Neural cell (in vitro differentiated cells): ENCODE measurements at regions not wholly inside any gene's neighbourhood (a gene's known extent, or its start where the extent isn't known, plus 50 kb on each side); places are given as distances from the start of the nearest gene placed in this dataset.

Experiments used
- CTCF ChIP-seq: fragments of 450-650 bp; IDR thresholded peaks from 2 replicates; pipeline ENCODE4 v1.5.1; 2014; ENCODE audit warnings: antibody characterized with exemption, mild to moderate bottlenecking, moderate library complexity; ENCODE audit not compliant: poor library complexity, severe bottlenecking
- EP300 ChIP-seq: fragments of 450-650 bp; conservative IDR thresholded peaks from 2 replicates; pipeline ENCODE4 v1.6.1; 2014; ENCODE audit warnings: antibody characterized with exemption, mild to moderate bottlenecking, moderate library complexity; ENCODE audit not compliant: poor library complexity, severe bottlenecking
- EZH2 ChIP-seq: fragments of 200-600, 300-800 bp; shearing (Covaris generic), sonication (generic); IDR thresholded peaks from 2 replicates; pipeline ENCODE4 v1.6.1; 2014; ENCODE audit warnings: antibody characterized with exemption, low read length, borderline replicate concordance, mild to moderate bottlenecking; ENCODE audit not compliant: insufficient read depth, poor library complexity, severe bottlenecking
- MXI1 ChIP-seq: fragments of 450-650 bp; conservative IDR thresholded peaks from 2 replicates; pipeline ENCODE4 v1.6.1; 2014; ENCODE audit warnings: antibody characterized with exemption, mild to moderate bottlenecking; ENCODE audit not compliant: poor library complexity, severe bottlenecking
- REST ChIP-seq: IDR thresholded peaks from 2 replicates; pipeline ENCODE4 v1.6.1; 2012; ENCODE audit warnings: borderline replicate concordance

DNA sequence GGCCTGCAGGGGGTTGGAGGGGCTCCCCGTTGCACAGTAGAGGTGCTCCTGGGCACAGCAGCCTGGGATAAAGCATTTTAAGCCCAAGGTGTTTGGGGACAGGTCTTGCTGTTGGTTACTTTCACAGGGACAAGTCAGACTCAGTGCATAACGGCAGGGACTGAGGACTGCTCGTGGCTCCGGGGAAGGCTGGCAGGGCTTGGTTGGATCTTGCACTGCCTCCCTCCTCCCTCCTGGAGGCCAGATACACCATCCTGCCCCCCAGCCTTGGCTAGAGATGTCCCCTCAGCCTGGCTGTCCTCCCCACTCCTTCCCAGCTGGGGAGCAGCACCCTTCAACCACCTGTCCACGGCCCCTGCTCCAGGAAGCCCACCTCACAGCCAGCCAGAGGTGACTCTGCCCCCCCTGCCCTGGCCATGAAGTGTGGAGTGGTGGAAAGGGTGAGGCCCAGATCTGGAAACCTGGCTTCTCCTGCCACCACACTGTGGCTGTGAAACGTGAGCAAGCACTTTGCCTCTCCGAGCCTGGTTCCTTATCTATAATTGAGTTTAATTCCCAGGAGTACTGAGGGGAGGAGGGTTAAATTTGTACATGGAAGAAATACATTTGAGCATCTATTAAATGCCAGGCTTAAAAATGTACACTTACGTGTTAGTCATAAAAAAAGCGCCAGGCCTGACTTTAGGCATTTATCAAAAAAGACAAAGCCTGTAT lies 67.1 kb upstream of the TAF1B start:
- TF ChIP-seq CTCF (no peak), EZH2 (no peak), EP300 (no peak), REST (no peak), MXI1 (no peak)
